ENCODE measurements at regions not wholly inside any gene's neighbourhood (a gene's known extent, or its start where the extent isn't known, plus 50 kb on each side); places are given as distances from the start of the nearest gene placed in this dataset.

DNA sequence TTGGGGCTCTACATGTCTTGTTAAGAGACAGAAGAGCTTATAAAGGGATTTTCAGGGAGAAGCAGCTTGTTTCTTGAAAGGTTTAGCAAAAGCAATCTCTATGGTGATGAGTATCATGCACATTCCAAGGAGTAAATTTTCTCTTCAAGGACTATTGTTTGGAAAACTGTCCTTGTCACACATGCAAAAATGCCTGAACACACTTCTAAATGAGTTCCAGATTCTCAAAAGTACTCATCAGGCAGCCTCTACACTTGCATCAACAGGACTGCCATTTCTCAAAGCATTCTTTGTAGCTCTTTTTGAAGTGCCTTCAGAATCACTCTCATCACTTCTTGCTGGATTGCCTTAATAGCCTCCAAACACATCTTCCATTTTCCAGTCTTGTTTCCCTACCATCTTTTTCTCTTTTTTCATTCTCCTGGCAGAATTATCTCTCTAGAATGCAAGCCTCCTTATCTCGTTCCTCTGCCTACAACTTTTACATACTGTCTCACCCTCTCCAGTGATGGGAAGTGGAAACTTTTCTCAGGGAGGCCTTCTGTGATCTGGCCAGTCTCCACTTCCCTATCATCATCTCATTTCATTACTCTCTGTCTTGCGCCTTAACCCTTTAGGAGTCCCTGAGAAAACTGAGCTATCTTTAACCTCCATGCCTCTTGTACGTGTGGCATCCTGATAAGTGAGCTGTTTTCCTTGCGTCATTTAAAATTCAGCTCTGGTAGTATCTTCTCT is 631.5 kb upstream of the TLE4 start:
- TF ChIP-seq, protein P1, sequence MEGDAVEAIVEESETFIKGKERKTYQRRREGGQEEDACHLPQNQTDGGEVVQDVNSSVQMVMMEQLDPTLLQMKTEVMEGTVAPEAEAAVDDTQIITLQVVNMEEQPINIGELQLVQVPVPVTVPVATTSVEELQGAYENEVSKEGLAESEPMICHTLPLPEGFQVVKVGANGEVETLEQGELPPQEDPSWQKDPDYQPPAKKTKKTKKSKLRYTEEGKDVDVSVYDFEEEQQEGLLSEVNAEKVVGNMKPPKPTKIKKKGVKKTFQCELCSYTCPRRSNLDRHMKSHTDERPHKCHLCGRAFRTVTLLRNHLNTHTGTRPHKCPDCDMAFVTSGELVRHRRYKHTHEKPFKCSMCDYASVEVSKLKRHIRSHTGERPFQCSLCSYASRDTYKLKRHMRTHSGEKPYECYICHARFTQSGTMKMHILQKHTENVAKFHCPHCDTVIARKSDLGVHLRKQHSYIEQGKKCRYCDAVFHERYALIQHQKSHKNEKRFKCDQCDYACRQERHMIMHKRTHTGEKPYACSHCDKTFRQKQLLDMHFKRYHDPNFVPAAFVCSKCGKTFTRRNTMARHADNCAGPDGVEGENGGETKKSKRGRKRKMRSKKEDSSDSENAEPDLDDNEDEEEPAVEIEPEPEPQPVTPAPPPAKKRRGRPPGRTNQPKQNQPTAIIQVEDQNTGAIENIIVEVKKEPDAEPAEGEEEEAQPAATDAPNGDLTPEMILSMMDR (conservative IDR thresholded peaks at IDR 0.05 in 1 of 2, IDR thresholded peaks at IDR 0.05 in 1 of 2; ENCODE audit: low read depth in 1 of 2, low read length in 2 of 2): no peak
- TF ChIP-seq EZH2 (IDR thresholded peaks at IDR 0.05; ENCODE audit: low read length, missing control alignments): no peak
